HG02798 (cell line): ENCODE measurements at regions not wholly inside any gene's neighbourhood (a gene's known extent, or its start where the extent isn't known, plus 50 kb on each side); places are given as distances from the start of the nearest gene placed in this dataset.

Experiments used
- ATAC-seq: cut with Tn5 transposase; IDR thresholded peaks from one replicate; pipeline ENCODE4 v1.9.1; 2021; ENCODE audit warnings: mild to moderate bottlenecking; ENCODE audit not compliant: unreplicated experiment, poor library complexity

- ATAC-seq: no peak
Observed at GRCh38 chr16:14337303-14338191, 266.4 kb downstream of the MRTFB start.

- no peak for ATAC-seq
Observed at GRCh38 chr16:14335297-14335696, 264.2 kb downstream of the MRTFB start.

GRCh38 chr16:14334366-14335080, 263.4 kb downstream of the MRTFB start:
- ATAC-seq: no peak

GRCh38 chr16:14333361-14333760, 262.2 kb downstream of the MRTFB start:
- ATAC-seq: no peak

GRCh38 chr16:14331020-14331419, 259.9 kb downstream of the MRTFB start:
- ATAC-seq: no peak

GRCh38 chr16:14329727-14330350, 258.7 kb downstream of the MRTFB start:
- no peak for ATAC-seq

GRCh38 chr16:14325502-14326401, 254.6 kb downstream of the MRTFB start:
- no peak for ATAC-seq

- no peak for ATAC-seq
Observed at GRCh38 chr16:14324581-14324980, 253.5 kb downstream of the MRTFB start.

- ATAC-seq: no peak
Observed at GRCh38 chr16:14322186-14322585, 251.1 kb downstream of the MRTFB start.

- no peak for ATAC-seq
Observed at GRCh38 chr16:14321542-14321941, 250.4 kb downstream of the MRTFB start.

- no peak for ATAC-seq
Observed at GRCh38 chr16:14320406-14320805, 249.3 kb downstream of the MRTFB start.
